H1 (cell line): ENCODE measurements at regions not wholly inside any gene's neighbourhood (a gene's known extent, or its start where the extent isn't known, plus 50 kb on each side); places are given as distances from the start of the nearest gene placed in this dataset.

Experiments used
- MAFK ChIP-seq: IDR thresholded peaks from 2 replicates; pipeline ENCODE4 v1.6.1; 2012; ENCODE audit warnings: low read depth, mild to moderate bottlenecking, improper control_type of control experiment, low read length
- NRF1 ChIP-seq: IDR thresholded peaks from 2 replicates; pipeline ENCODE4 v1.6.1; 2011; ENCODE audit warnings: mild to moderate bottlenecking, low read depth, low read length, improper control_type of control experiment
- SRF ChIP-seq: IDR thresholded peaks from 2 replicates; pipeline ENCODE4 v1.6.1; 2011; ENCODE audit warnings: mild to moderate bottlenecking, low read depth, low read length, moderate library complexity
- TAF1 ChIP-seq: IDR thresholded peaks from 2 replicates; pipeline ENCODE4 v1.6.1; 2011; ENCODE audit warnings: mild to moderate bottlenecking, low read depth, low read length
- TF ChIP-seq, protein P1 (sequence below), 3 experiments: IDR thresholded peaks; 1 replicate in 2 of 3; 2 replicates in 1 of 3; pipeline versions ENCODE4 v1.5.1 to v1.6.1; 2011; ENCODE audit warnings: low read length in 3 of 3, mild to moderate bottlenecking in 3 of 3, inconsistent platforms in 2 of 3, low read depth in 1 of 3, moderate library complexity in 1 of 3; ENCODE audit not compliant: insufficient read depth in 1 of 3; ENCODE audit errors: control extremely low read depth in 1 of 3

GRCh38 chr17:79537686-79538085 is 73.2 kb downstream of the RBFOX3 start:
- TF ChIP-seq, protein P1, sequence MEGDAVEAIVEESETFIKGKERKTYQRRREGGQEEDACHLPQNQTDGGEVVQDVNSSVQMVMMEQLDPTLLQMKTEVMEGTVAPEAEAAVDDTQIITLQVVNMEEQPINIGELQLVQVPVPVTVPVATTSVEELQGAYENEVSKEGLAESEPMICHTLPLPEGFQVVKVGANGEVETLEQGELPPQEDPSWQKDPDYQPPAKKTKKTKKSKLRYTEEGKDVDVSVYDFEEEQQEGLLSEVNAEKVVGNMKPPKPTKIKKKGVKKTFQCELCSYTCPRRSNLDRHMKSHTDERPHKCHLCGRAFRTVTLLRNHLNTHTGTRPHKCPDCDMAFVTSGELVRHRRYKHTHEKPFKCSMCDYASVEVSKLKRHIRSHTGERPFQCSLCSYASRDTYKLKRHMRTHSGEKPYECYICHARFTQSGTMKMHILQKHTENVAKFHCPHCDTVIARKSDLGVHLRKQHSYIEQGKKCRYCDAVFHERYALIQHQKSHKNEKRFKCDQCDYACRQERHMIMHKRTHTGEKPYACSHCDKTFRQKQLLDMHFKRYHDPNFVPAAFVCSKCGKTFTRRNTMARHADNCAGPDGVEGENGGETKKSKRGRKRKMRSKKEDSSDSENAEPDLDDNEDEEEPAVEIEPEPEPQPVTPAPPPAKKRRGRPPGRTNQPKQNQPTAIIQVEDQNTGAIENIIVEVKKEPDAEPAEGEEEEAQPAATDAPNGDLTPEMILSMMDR (IDR thresholded peaks at IDR 0.05; ENCODE audit: control extremely low read depth in 1 of 3, insufficient read depth in 1 of 3, low read depth in 1 of 3, low read length in 3 of 3) = no peak
- TF ChIP-seq NRF1 (no peak), TAF1 (no peak), MAFK (no peak), SRF (no peak)
